DND-41 (cell line): ENCODE measurements at regions not wholly inside any gene's neighbourhood (a gene's known extent, or its start where the extent isn't known, plus 50 kb on each side); places are given as distances from the start of the nearest gene placed in this dataset.

Experiments used
- CTCF ChIP-seq: IDR thresholded peaks from 2 replicates; pipeline ENCODE4 v1.5.1; 2012; ENCODE audit warnings: borderline replicate concordance, low read length, moderate library complexity, mild to moderate bottlenecking; ENCODE audit not compliant: poor library complexity, severe bottlenecking; ENCODE audit errors: extremely low read depth
- EZH2 ChIP-seq: IDR thresholded peaks from 3 replicates; pipeline ENCODE4 v1.6.1; 2012; ENCODE audit warnings: borderline replicate concordance, low read depth, mild to moderate bottlenecking, moderate library complexity, low read length, inconsistent platforms; ENCODE audit not compliant: severe bottlenecking

- TF ChIP-seq EZH2 (no peak), CTCF (no peak)
Measured at GRCh38 chr11:82092904-82093303, 640.8 kb downstream of the FAM181B start.
